Ishikawa (cell line): ENCODE measurements at regions not wholly inside any gene's neighbourhood (a gene's known extent, or its start where the extent isn't known, plus 50 kb on each side); places are given as distances from the start of the nearest gene placed in this dataset.

ENCODE experiments used
- CEBPB ChIP-seq: IDR thresholded peaks from 2 replicates; pipeline ENCODE4 v1.6.1; 2012
- EGR1 ChIP-seq: IDR thresholded peaks from 2 replicates; pipeline ENCODE4 v1.6.1; 2012
- EP300 ChIP-seq: IDR thresholded peaks from 2 replicates; pipeline ENCODE4 v1.6.1; 2012; ENCODE audit warnings: borderline replicate concordance
- FOXM1 ChIP-seq: IDR thresholded peaks from 2 replicates; pipeline ENCODE4 v1.6.1; 2012; ENCODE audit warnings: low read depth, borderline replicate concordance
- MAX ChIP-seq: IDR thresholded peaks from 2 replicates; pipeline ENCODE4 v1.6.1; 2012
- NFIC ChIP-seq: IDR thresholded peaks from 2 replicates; pipeline ENCODE4 v1.6.1; 2012
- RAD21 ChIP-seq: IDR thresholded peaks from 2 replicates; pipeline ENCODE4 v1.6.1; 2012; ENCODE audit warnings: low read depth
- REST ChIP-seq: IDR thresholded peaks from 2 replicates; pipeline ENCODE4 v1.6.1; 2012; ENCODE audit warnings: low read depth, mild to moderate bottlenecking
- TAF1 ChIP-seq: IDR thresholded peaks from 2 replicates; pipeline ENCODE4 v1.6.1; 2012; ENCODE audit warnings: low read depth, mild to moderate bottlenecking
- TEAD4 ChIP-seq: IDR thresholded peaks from 2 replicates; pipeline ENCODE4 v1.6.1; 2012
- USF1 ChIP-seq: IDR thresholded peaks from 2 replicates; pipeline ENCODE4 v1.6.1; 2012
- YY1 ChIP-seq: IDR thresholded peaks from 2 replicates; pipeline ENCODE4 v1.6.1; 2012; ENCODE audit warnings: low read depth
- ZBTB7A ChIP-seq: IDR thresholded peaks from 2 replicates; pipeline ENCODE4 v1.6.1; 2012; ENCODE audit warnings: low read depth

GRCh38 chrX:82912382-82912781 is 595.7 kb upstream of the POU3F4 start:
- TF ChIP-seq MAX (no peak), TAF1 (no peak), EP300 (no peak), YY1 (no peak), CEBPB (no peak), NFIC (no peak), RAD21 (no peak), USF1 (no peak), REST (no peak), FOXM1 (no peak), EGR1 (no peak), TEAD4 (no peak), ZBTB7A (no peak)
